Natural killer cell (primary cell): ENCODE measurements at regions not wholly inside any gene's neighbourhood (a gene's known extent, or its start where the extent isn't known, plus 50 kb on each side); places are given as distances from the start of the nearest gene placed in this dataset.

ENCODE experiments used
- ATAC-seq, 3 donors: fragments of 150-1000 bp in 2 of 3; fragments of 200-7000 bp in 1 of 3; cut with Tn5 transposase; 1 replicate in 1 of 3; 2 replicates in 2 of 3; pipeline ENCODE4 v1.10.0; 2021; ENCODE audit warnings: mild to moderate bottlenecking in 2 of 3, moderate library complexity in 2 of 3
- DNase-seq, 2 donors: peaks; one replicate each; pipeline versions ENCODE4 v3.0.0 to v3.0.0-alpha.2; 2013 to 2021; ENCODE audit warnings: mixed read lengths in 1 of 2
- H3K27ac ChIP-seq: one replicate; pipeline ENCODE4 v1.5.1; 2013; ENCODE audit warnings: mild to moderate bottlenecking, low read length
- H3K27me3 ChIP-seq: one replicate; pipeline ENCODE4 v1.6.1; 2013; ENCODE audit warnings: low read length; ENCODE audit not compliant: control insufficient read depth, insufficient read depth
- H3K36me3 ChIP-seq: one replicate; pipeline ENCODE4 v1.6.1; 2013; ENCODE audit warnings: low read length; ENCODE audit not compliant: control insufficient read depth, insufficient read depth
- H3K4me1 ChIP-seq: one replicate; pipeline ENCODE4 v1.6.1; 2013; ENCODE audit warnings: low read length; ENCODE audit not compliant: control insufficient read depth, insufficient read depth
- H3K4me3 ChIP-seq: one replicate; pipeline ENCODE4 v1.5.1; 2013; ENCODE audit warnings: low read length
- H3K9me3 ChIP-seq: one replicate; pipeline ENCODE4 v1.6.1; 2013; ENCODE audit warnings: low read length; ENCODE audit not compliant: control insufficient read depth, insufficient read depth
- H3K27ac Mint-ChIP-seq, 2 donors: one replicate each; pipeline ENCODE4 v1.8.0; 2022; ENCODE audit warnings: mild to moderate bottlenecking in 2 of 2, mixed read lengths in 2 of 2, moderate library complexity in 1 of 2
- H3K27me3 Mint-ChIP-seq, 2 donors: one replicate each; pipeline ENCODE4 v1.8.0; 2022; ENCODE audit warnings: low read depth in 2 of 2, mixed read lengths in 2 of 2
- H3K36me3 Mint-ChIP-seq: one replicate; pipeline ENCODE4 v1.8.0; 2022; ENCODE audit warnings: mixed read lengths
- H3K4me1 Mint-ChIP-seq, 2 donors: one replicate each; pipeline ENCODE4 v1.8.0; 2022; ENCODE audit warnings: mixed read lengths in 2 of 2
- H3K4me3 Mint-ChIP-seq: one replicate; pipeline ENCODE4 v1.8.0; 2022; ENCODE audit warnings: mild to moderate bottlenecking, moderate library complexity, mixed read lengths
- H3K9me3 Mint-ChIP-seq, 2 donors: one replicate each; pipeline ENCODE4 v1.8.0; 2022; ENCODE audit warnings: mixed read lengths in 2 of 2
- WGBS: methylation state at CpG from one replicate; pipeline ENCODE4 v1.1.7; 2013; ENCODE audit warnings: missing lambda C conversion rate; ENCODE audit not compliant: insufficient coverage; 5-methylcytosine and 5-hydroxymethylcytosine counted together
- intact Hi-C: fragments of 100-400 bp; cut with micrococcal nuclease; formaldehyde crosslinking; loops from one replicate; pipeline ENCODE4 v1.14.2; 2022
- TF ChIP-seq, protein P1 (sequence below): fragments of 200-600 bp; IDR thresholded peaks from one replicate; pipeline ENCODE4 v1.8.0; 2022; ENCODE audit warnings: antibody characterized with exemption

DNA sequence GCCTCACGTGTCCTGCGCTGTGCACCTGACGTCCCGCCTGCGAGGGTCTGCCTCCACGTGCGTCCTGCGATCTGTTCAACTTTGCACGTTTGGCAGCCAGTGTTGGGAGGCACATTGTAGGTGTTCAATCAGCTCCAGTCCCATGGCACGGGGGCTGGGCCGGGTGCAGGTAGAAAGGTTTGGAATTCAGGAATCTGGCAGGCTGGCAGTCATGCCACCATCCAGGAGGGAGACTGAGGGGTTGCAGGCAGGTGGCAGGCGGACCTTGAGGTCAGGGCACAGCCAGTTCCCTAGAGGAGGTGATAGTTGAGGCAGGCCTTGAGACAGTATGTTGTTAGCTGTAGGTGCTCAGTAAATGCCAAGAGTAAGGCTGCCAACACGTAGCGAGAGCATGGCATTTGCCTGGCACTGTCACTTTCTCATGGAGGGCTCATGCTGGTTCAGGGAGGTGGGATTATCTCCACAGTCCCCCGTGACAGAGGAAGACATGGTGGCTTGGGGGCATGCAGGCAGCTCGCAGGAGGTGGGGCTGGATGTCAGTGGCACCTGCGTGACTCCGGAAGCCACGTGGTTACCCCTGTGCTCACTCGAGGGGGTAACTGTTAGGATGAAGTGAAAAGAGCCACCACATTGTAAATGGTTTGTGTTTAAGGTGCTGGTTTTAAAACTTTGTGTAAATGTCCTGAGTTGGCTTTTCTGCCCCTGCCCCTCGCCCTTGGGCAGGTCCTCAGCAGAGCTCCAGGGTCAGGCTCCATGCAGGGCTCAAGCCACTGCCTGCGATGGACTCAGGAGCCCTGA, 111.8 kb upstream of the FRMD1 start:
- Mint-ChIP-seq H3K9me3 (no peaks in the 10 kb centered on the region), H3K27ac (no peak overlapping the region), H3K4me1 (peaks cover 0 to 7% of the 10 kb centered on the region in 2 donors), H3K36me3 (no peaks in the 10 kb centered on the region), H3K4me3 (no peak overlapping the region), H3K27me3 (peaks cover 8 to 15% of the 10 kb centered on the region in 2 donors)
- 84% methylated on average over 22 of the region's 22 CpGs for WGBS
- Histone ChIP-seq H3K9me3 (no peaks in the 10 kb centered on the region), H3K4me1 (no peaks in the 10 kb centered on the region), H3K27me3 (no peaks in the 10 kb centered on the region), H3K4me3 (no peak overlapping the region), H3K36me3 (no peaks in the 10 kb centered on the region), H3K27ac (no peak overlapping the region)
- ATAC-seq (no peak), DNase-seq (no peak)
- intact Hi-C loops = no loop called here
- TF ChIP-seq, protein P1, sequence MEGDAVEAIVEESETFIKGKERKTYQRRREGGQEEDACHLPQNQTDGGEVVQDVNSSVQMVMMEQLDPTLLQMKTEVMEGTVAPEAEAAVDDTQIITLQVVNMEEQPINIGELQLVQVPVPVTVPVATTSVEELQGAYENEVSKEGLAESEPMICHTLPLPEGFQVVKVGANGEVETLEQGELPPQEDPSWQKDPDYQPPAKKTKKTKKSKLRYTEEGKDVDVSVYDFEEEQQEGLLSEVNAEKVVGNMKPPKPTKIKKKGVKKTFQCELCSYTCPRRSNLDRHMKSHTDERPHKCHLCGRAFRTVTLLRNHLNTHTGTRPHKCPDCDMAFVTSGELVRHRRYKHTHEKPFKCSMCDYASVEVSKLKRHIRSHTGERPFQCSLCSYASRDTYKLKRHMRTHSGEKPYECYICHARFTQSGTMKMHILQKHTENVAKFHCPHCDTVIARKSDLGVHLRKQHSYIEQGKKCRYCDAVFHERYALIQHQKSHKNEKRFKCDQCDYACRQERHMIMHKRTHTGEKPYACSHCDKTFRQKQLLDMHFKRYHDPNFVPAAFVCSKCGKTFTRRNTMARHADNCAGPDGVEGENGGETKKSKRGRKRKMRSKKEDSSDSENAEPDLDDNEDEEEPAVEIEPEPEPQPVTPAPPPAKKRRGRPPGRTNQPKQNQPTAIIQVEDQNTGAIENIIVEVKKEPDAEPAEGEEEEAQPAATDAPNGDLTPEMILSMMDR = no peak

- H3K4me3 Mint-ChIP-seq = no peak overlapping the region
- intact Hi-C loops = no loop called here
- no peak for DNase-seq
- no peaks in the 10 kb centered on the region for H3K4me1 ChIP-seq
- H3K27ac ChIP-seq = no peak overlapping the region
- no peaks in the 10 kb centered on the region for H3K36me3 Mint-ChIP-seq
- TF ChIP-seq, protein P1 = no peak
- no peak overlapping the region for H3K27ac Mint-ChIP-seq
- H3K4me1 Mint-ChIP-seq = peaks cover 0 to 3% of the 10 kb centered on the region in 2 donors
- ATAC-seq = no peak
- WGBS = 92% methylated on average over 21 of the region's 21 CpGs
- no peak overlapping the region for H3K4me3 ChIP-seq
- H3K36me3 ChIP-seq = no peaks in the 10 kb centered on the region
- H3K27me3 ChIP-seq = no peaks in the 10 kb centered on the region
- no peaks in the 10 kb centered on the region for H3K9me3 ChIP-seq
- no peaks in the 10 kb centered on the region for H3K9me3 Mint-ChIP-seq
- peaks cover 3 to 15% of the 10 kb centered on the region in 2 donors for H3K27me3 Mint-ChIP-seq
These were observed 111.0 kb upstream of the FRMD1 start for GRCh38 chr6:168190014-168190405.

DNA sequence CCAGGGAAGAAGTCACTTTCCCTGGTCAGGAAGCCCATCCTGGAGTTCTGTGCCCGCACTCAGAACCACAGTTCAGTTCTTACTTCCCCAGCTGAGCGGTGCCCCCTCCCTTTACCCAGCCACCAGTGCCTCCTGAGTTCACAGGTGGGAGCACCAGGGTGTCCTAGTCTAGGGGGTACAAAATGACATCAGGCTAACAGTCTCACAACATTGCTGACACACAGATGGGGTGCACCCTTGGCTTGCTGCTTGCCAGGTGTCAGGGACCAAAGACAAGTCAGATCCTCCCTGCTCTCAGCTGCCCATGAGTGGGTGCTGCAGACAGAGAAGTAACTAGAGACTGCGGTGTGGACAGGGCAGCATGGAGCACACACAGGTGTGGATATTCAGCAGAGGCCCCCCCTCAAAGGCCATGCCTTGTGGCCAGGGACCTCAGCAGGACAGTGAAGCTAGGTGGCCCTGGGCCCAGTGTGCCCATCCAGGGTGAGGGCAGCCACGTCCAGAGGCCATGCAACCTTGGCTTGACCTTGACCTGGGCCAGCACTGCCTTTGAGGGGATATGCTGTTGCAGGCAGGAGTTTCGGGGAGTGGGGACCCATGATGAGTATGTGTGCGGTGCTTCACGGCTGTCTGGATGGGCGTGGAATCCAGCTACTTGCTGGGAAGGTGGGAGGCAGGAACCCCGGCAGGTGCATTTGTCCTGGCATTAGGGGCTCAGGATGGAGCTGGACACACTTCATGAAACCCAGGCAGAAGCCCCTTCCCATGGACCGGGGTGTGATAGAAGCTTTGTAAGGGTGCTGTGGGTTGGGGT, 110.4 kb upstream of the FRMD1 start:
- Mint-ChIP-seq H3K4me1 (no peaks in the 10 kb centered on the region), H3K36me3 (no peaks in the 10 kb centered on the region), H3K4me3 (no peak overlapping the region), H3K27ac (no peak overlapping the region), H3K27me3 (peaks cover 0 to 12% of the 10 kb centered on the region in 2 donors), H3K9me3 (no peaks in the 10 kb centered on the region)
- intact Hi-C loops = no loop called here
- Histone ChIP-seq H3K27me3 (no peaks in the 10 kb centered on the region), H3K36me3 (no peaks in the 10 kb centered on the region), H3K9me3 (no peaks in the 10 kb centered on the region), H3K27ac (no peak overlapping the region), H3K4me1 (no peaks in the 10 kb centered on the region), H3K4me3 (no peak overlapping the region)
- DNase-seq = no peak
- ATAC-seq = no peak
- WGBS = 88% methylated on average over 10 of the region's 10 CpGs
- TF ChIP-seq, protein P1 = no peak
